ENCODE measurements at regions not wholly inside any gene's neighbourhood (a gene's known extent, or its start where the extent isn't known, plus 50 kb on each side); places are given as distances from the start of the nearest gene placed in this dataset.
"Not testable (repeated sequence)": the region's sequence is repeated elsewhere in the genome, so short reads cannot be mapped to it uniquely, and the experiment has no call there.

GRCh38 chr9:30127371-30127770, 2257.1 kb upstream of the ACO1 start:
- no peak for DNase-seq (ENCODE audit: low spot score)

- DNase-seq (ENCODE audit: low spot score) = no peak
Measured at GRCh38 chr9:30140407-30140806, 2244.0 kb upstream of the ACO1 start.

DNA sequence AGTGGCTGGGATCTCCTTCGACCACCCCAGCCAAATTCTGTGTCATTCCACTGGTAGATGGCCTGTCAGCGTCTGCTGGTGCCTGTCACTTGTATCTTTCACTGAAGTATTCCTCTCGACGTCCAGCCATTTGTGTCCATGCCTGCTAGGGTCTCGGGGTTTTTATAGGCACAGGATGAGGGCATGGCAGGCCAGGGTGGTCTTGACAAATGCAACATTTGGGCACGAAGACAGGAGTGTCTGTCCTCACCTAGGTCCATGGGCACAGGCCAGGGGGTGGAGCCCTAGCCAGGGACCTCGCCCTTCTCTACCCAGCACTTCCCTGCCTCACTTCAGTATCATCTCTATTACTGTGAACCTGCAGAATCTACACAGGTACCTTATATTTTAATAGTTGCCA, 2223.9 kb upstream of the ACO1 start:
- no peak for DNase-seq (ENCODE audit: low spot score)

DNA sequence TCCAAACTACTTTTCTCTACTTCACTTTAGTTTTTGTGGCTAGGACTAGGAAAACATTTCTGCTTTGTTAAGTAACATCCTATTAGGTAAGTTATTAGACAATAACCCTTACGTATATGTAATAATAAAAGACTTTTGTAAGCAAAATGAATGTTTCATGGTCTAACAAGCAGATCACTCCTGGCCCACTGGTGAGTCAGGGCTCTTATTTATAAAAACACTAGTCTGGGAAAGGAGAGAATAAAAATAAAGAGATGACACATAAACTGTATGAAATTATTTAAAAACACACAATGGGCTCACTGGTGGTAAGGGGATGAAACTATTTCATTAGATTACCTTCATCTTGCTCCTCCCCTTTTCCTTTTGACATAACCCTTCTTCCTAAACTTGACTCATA, 2212.2 kb upstream of the ACO1 start:
- no peak for DNase-seq (ENCODE audit: low spot score)

DNA sequence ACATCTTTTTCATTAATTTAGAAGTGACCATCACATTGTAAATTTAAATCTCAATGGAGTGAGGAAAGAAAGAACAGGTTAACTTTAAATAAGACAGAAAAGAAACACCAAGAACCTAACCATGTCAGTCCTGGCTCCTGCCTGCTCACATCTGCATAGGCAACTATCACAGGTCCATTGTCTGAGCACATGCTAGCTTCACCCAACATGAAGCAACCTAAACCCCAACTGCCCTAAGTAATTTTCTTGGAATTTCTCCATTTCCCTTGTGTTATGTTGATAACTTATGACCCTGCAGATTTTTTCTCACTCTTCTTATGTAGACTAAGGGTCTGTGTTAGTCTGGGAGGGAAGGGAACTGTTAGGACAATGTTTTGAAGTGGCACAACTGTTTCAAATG, 2205.8 kb upstream of the ACO1 start:
- DNase-seq (ENCODE audit: low spot score) = no peak

- no peak for DNase-seq (ENCODE audit: low spot score)
Measured at GRCh38 chr9:30193421-30193820, 2191.0 kb upstream of the ACO1 start.

GRCh38 chr9:30196941-30197340, 2187.5 kb upstream of the ACO1 start:
- no peak for DNase-seq (ENCODE audit: low spot score)

DNA sequence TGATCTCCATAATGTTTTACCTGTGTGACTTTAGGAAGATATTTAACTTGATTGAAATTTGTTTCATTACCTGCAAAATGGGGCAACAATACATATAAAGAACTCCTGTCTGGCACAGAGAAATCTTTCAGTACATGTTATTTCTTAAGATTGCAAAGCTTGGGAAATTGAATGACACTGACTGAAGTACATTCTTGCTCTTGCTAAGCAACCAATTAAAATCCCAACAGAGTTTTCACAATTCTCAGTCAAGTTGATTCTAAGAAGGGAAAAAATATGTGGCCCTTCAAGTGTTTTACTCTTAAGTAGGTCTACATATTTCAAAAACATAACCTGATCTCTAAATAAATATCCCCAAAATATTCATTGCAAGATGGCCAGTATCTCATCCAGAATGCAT, 2187.0 kb upstream of the ACO1 start:
- no peak for DNase-seq (ENCODE audit: low spot score)

DNA sequence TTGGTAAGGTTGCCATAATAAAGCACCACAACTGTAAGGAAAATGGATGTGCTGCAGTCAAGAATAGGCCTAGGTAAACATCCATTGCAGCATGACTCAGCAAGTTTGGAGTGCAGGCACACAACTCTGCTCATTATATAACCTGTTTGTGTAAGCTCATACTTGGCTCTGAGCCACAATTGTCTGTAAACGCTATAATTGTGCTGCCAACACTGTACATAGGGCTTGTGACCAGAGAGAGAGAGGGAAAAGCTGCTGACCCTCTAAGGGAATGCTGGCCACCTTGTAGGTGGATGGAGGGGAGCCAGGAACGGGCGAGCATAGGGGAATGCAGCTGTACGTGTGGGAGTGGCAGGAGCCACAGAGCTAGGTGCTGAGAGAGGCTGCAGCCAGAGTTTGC, 2186.5 kb upstream of the ACO1 start:
- no peak for DNase-seq (ENCODE audit: low spot score)

DNA sequence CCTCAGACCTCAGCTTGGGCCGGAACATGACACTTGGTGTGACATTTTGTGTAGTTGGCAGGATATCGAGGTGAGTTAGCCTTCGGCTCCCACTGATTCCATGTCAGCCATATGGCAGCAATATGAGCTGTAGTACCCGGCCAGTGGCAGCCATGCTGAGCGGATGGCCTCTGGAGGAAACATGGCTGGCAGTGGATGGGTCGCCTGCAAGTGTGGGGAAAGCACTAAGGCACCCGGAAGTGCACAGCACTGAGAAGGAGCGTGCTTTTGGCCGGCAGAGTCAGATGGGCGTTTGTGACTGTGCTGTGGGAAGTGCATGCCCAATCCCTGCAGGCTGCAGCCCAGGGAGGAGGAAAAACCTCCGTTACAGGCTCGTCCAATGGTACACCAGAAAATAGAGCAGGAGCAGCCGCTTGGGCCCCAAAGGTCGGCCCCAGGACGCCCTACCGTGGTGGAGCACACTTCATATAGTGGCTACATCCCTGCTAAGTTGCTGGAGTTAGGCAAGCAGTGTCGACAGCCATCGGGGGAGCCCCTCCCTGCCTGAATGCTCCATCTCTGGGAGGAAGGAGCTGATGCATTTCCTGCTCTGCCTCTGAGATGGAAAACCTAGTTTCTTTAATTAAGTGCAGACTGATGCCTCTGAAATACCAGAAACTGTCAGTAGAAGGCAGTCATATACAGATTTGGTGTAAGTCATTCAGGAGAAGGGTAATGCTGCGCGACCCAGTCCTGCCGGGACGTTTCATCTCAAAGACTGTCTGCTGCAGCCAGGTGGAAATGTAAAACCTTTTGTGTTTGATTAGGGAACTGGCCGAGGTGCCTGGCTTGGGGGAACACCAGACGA, 2185.8 kb upstream of the ACO1 start:
- no peak for DNase-seq (ENCODE audit: low spot score)

DNA sequence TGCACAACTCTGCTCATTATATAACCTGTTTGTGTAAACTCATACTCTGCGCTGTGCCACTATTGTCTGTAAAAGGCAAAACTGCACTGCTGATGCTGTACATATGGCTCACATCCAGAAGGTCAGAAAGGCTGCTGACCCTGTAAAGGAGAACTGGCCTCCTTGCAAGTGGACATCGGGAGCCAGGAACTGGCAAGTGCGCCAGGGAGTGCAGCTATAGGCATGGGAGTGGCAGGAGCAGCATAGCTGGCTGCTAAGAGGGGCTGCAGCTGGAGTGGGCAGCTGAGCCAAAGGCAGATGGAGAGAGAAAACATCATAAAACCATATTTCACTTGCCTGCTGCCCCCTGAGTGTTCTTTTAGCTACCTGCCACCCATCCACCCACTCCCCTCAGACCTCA, 2183.4 kb upstream of the ACO1 start:
- DNase-seq (ENCODE audit: low spot score) = no peak

DNA sequence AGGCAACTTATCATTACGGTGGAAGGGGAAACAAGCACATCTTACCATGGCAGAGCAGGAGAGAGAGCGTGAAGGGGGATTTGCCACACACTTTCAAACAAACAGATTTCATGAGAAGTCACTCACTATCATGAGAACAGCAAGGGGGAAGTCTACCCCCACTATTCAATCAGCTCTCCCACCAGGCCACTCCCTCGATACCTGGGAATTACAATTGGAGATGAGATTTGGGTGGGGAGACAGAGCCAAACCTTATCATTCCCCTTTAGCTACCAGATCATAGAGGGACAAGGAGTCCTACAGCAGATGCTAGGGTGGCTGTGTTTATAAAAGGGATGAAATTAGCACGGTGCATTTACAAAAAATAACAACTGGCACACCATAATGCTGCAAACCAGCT, 2149.4 kb upstream of the ACO1 start:
- DNase-seq (ENCODE audit: low spot score) = no peak

DNA sequence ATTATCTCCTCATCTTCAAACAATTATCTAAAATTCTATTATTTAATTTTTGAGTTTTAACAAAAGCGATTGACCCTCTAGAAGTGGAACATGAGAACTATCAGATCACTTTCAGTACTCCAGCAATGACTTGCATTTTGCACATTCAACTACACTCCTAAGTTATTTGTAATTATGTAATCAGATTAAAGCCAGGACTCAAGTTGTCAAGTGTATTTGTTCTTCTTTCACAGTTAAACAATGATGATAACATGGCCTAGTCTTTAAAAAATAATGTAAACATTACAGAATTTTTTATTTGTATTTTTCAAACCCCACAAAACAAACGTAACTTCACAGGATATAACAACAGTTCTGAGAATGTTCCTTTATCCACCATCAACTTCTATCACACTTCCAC, 2148.9 kb upstream of the ACO1 start:
- DNase-seq (ENCODE audit: low spot score) = no peak

DNA sequence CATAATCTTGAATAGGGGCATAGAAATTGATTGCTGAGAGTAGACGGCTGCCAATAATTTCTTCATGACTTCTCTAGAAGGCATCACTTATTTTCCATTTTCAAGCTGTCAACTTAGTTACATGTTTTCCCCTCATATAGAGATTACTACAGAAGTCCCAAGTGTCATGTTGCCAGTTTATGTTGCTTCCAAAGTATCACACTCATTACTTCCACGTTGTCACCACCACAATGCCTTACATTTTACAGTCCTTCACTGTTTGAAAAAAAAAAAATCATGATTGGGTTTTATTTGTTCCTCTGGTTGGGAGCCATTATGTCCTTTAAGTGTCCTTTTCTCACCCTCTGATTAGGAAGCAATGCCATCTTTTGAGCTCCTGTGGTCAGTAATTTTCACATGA, 2144.6 kb upstream of the ACO1 start:
- DNase-seq (ENCODE audit: low spot score) = no peak

DNA sequence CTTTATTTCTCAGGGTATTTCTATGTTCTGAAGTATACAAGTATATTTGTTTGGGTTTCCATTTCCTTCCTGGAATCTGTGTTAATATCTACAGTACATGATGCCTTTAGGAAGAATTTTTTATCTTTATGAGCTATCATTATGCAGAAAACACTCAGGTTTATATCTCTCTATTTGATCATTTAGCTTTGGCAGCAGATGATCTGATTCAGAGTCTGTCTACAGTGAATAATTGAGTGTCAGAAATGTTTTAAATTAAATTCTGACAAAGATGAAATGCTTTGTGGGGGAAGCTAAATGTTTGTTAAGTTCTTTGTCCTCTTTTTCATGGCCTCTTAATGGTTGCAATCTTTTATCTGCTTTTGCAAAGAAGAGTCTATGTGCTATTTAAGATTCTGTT, 2141.0 kb upstream of the ACO1 start:
- DNase-seq (ENCODE audit: low spot score) = no peak

- DNase-seq (ENCODE audit: low spot score) = no peak
Measured at GRCh38 chr9:30244877-30245276, 2139.6 kb upstream of the ACO1 start.

- DNase-seq (ENCODE audit: low spot score) = no peak
Measured at GRCh38 chr9:30250872-30251271, 2133.6 kb upstream of the ACO1 start.

GRCh38 chr9:30258094-30258493, 2126.3 kb upstream of the ACO1 start:
- no peak for DNase-seq (ENCODE audit: low spot score)

DNA sequence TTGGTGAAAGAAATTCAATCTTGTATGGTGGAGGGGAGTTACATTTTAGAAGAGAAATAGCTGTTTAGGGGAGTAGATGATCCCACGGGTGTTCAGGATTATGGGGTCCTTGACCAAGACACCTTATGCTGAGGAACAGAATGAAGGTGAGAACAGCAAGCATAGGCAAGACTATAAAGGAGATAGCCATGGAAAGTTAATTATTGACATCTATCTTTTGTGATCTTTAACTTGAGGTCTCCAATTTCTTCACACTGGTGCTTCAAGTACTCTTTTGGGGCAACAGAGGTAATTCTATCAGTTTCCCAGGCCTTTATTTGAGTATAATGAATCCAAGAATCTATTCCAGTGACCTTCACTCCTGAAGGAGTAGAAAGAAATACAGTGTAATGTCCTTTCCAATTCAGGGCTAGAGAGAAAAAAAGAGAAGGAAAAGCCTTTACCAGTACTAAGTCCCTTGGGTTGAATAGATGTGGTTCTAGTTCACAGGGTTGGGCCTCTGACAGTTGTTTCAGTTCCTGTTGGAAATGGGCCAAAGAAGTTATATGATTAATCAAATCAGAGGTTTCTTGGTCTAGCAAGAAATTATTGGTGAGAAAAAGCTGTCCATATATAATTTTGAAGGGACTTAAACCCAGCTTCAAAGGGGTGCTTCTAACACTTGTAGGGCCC, 2104.1 kb upstream of the ACO1 start:
- no peak for DNase-seq (ENCODE audit: low spot score)

GRCh38 chr9:30289435-30289834, 2095.0 kb upstream of the ACO1 start:
- no peak for DNase-seq (ENCODE audit: low spot score)

DNA sequence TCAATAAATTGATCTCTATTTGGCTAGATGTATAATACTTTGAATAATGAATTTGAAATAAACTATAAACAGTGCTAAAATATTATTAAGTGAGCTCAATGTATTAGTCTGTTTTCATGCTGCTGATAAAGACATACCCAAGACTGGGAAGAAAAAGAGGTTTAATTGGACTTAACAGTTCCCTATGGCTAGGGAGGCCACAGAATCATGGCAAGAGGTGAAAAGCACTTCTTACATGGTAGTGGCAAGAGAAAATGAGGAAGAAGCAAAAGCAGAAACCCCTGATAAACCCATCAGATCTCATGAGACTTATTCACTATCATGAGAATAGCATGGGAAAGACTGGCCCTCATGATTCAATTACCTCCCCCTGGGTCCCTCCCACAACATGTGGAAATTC, 2092.4 kb upstream of the ACO1 start:
- DNase-seq (ENCODE audit: low spot score) = not testable (repeated sequence)

DNA sequence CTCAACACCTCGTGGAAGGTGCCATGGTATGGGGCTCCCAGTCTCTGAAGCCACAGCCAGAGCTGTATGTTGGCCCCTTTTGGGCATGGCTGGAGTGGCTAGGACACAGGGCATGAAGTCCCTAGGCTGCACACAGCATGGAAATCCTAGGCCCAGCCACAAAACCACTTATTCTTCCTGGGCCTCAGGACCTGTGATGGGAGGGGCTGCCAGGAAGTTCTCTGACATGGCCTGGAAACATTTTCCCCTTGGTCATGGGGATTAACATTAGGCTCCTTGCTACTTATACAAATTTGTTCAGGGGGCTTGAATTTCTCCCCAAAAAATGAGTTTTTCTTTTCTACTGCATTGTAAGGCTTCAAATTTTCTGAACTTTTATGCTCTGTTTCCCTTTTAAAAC, 2091.2 kb upstream of the ACO1 start:
- no peak for DNase-seq (ENCODE audit: low spot score)

DNA sequence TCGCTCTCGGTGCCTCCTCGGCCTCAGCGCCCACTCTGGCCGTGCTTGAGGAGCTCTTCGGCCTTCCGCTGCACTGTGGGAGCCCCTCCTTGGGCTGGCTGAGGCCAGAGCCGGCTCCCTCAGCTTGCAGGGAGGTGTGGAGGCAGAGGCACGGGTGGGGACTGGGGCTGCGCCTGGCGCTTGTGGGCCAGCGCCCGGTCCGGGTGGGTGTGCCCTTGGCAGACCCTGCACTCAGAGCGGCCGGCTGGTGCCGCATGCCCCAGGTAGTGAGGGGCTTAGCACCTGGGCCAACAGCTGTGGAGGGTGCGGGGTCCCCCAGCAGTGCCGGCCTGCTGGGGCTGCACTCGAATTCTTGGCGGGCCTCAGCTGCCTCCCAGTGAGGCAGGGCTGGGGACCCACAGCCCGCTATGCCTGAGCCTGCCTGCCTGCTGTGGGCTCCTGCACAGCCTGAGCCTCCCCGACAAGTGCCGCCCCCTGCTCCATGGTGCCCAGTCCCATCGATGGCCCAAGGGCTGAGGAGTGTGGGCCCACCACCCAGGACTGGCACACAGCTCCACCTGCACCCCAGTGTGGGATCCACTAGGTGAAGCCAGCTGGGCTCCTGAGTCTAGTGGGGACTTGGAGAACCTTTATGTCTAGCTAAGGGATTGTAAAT, 2085.2 kb upstream of the ACO1 start:
- no peak for DNase-seq (ENCODE audit: low spot score)

All from left forelimb (tissue), 1 donor.